LNCAP (cell line): ENCODE measurements at regions not wholly inside any gene's neighbourhood (a gene's known extent, or its start where the extent isn't known, plus 50 kb on each side); places are given as distances from the start of the nearest gene placed in this dataset.

Experiments used
- CTCF ChIP-seq: fragments of 450-650 bp; IDR thresholded peaks from 2 replicates; pipeline ENCODE4 v1.5.1; 2017; ENCODE audit warnings: mild to moderate bottlenecking

- no peak for TF ChIP-seq CTCF
Observed at GRCh38 chr14:66300886-66301285, 185.3 kb upstream of the CCDC196 start.

- TF ChIP-seq CTCF = no peak
Observed at GRCh38 chr14:66306101-66306500, 180.1 kb upstream of the CCDC196 start.

GRCh38 chr14:66311058-66311457, 175.1 kb upstream of the CCDC196 start:
- no peak for TF ChIP-seq CTCF

GRCh38 chr14:66311990-66312389, 174.2 kb upstream of the CCDC196 start:
- TF ChIP-seq CTCF = no peak

- TF ChIP-seq CTCF = no peak
Observed at GRCh38 chr14:66312451-66312850, 173.7 kb upstream of the CCDC196 start.

- no peak for TF ChIP-seq CTCF
Observed at GRCh38 chr14:66315098-66315497, 171.1 kb upstream of the CCDC196 start.

- TF ChIP-seq CTCF = no peak
Observed at GRCh38 chr14:66315548-66315947, 170.6 kb upstream of the CCDC196 start.

GRCh38 chr14:66322564-66322963, 163.6 kb upstream of the CCDC196 start:
- TF ChIP-seq CTCF = no peak
